Body of pancreas (tissue), 4 donors: ENCODE measurements at regions not wholly inside any gene's neighbourhood (a gene's known extent, or its start where the extent isn't known, plus 50 kb on each side); places are given as distances from the start of the nearest gene placed in this dataset.

Experiments used
- ATAC-seq: fragments of 150-250 bp; one replicate; pipeline ENCODE4 v1.9.1; 2016
- DNase-seq, 4 donors: peaks; one replicate each; pipeline ENCODE4 v3.0.0-alpha.2; 2019
- H3K27ac ChIP-seq, 4 donors: fragments of 200-600 bp; sonication (generic); 1 replicate in 3 of 4; 2 replicates in 1 of 4; pipeline versions ENCODE4 v1.5.1 to v1.6.1; 2016 to 2019; ENCODE audit warnings: mild to moderate bottlenecking in 1 of 4, mixed read lengths in 1 of 4, moderate library complexity in 1 of 4
- H3K27me3 ChIP-seq, 2 donors: fragments of 200-600 bp; sonication (generic); one replicate each; pipeline ENCODE4 v1.6.0; 2016; ENCODE audit warnings: mild to moderate bottlenecking in 1 of 2
- H3K36me3 ChIP-seq, 2 donors: fragments of 200-600 bp; sonication (generic); replicated peaks in 1 of 2; 2 replicates each; pipeline ENCODE4 v1.5.1; 2016; ENCODE audit warnings: low read depth in 2 of 2; ENCODE audit not compliant: insufficient read depth in 1 of 2
- H3K4me1 ChIP-seq: fragments of 200-600 bp; sonication (generic); one replicate; pipeline ENCODE4 v1.6.0; 2016
- H3K4me3 ChIP-seq, 2 donors: fragments of 200-600 bp; sonication (generic); 1 replicate in 1 of 2; 2 replicates in 1 of 2; pipeline ENCODE4 v1.5.1; 2016 to 2019
- H3K9me3 ChIP-seq, 3 donors: fragments of 200-600 bp; sonication (generic); 1 replicate in 2 of 3; 2 replicates in 1 of 3; pipeline ENCODE4 v1.5.1; 2016
- CTCF ChIP-seq, 7 experiments: fragments of 450-650 bp in 4 of 7; fragments of 200-600 bp in 3 of 7; sonication (generic) in 3 of 7; IDR thresholded peaks; one replicate each; pipeline ENCODE4 v1.5.1; 2016 to 2019; ENCODE audit warnings: antibody characterized with exemption in 7 of 7
- POLR2A ChIP-seq, 3 donors: fragments of 450-650 bp; IDR thresholded peaks; one replicate each; pipeline ENCODE4 v1.6.1; 2016; ENCODE audit warnings: antibody characterized with exemption in 3 of 3, mild to moderate bottlenecking in 2 of 3
- WGBS, 2 donors: methylation state at CpG; one replicate each; pipeline ENCODE4 v1.1.5; 2017; 5-methylcytosine and 5-hydroxymethylcytosine counted together
- intact Hi-C: fragments of 100-400 bp; cut with DNase I; formaldehyde crosslinking; loops from one replicate; pipeline ENCODE4 v1.15.1; 2023

- H3K4me3 ChIP-seq: no peak overlapping the region
- WGBS, 2 donors: 94% methylated on average over 2 of the region's 2 CpGs
- no peak for DNase-seq
- peaks cover 19% of the 10 kb centered on the region for H3K4me1 ChIP-seq
- H3K27me3 ChIP-seq: no peaks in the 10 kb centered on the region
- TF ChIP-seq POLR2A (IDR thresholded peaks at IDR 0.05) (no peak), CTCF (IDR thresholded peaks at IDR 0.05) (no peak)
- H3K9me3 ChIP-seq: no peaks in the 10 kb centered on the region
- H3K36me3 ChIP-seq: no peaks in the 10 kb centered on the region
- ATAC-seq: no peak
- H3K27ac ChIP-seq: no peak overlapping the region
- intact Hi-C loops: no loop called here
Measured at GRCh38 chr20:11689262-11689661, 228.4 kb upstream of the BTBD3 start.

- Histone ChIP-seq H3K9me3 (no peaks in the 10 kb centered on the region), H3K4me1 (peaks cover 16% of the 10 kb centered on the region), H3K36me3 (no peaks in the 10 kb centered on the region), H3K4me3 (no peak overlapping the region), H3K27ac (no peak overlapping the region), H3K27me3 (no peaks in the 10 kb centered on the region)
- DNase-seq: no peak
- no peak for ATAC-seq
- intact Hi-C loops: no loop called here
- 65 to 69% methylated on average over 3 of the region's 3 CpGs for WGBS, 2 donors
- TF ChIP-seq CTCF (IDR thresholded peaks at IDR 0.05) (no peak), POLR2A (IDR thresholded peaks at IDR 0.05) (no peak)
Measured at GRCh38 chr20:11691766-11692165, 225.9 kb upstream of the BTBD3 start.

- H3K4me3 ChIP-seq: no peak overlapping the region
- no peaks in the 10 kb centered on the region for H3K27me3 ChIP-seq
- DNase-seq: no peak
- no peak overlapping the region for H3K27ac ChIP-seq
- peaks cover 8% of the 10 kb centered on the region for H3K4me1 ChIP-seq
- no peak for ATAC-seq
- intact Hi-C loops: no loop called here
- 61 to 62% methylated on average over 2 of the region's 2 CpGs for WGBS, 2 donors
- TF ChIP-seq POLR2A (IDR thresholded peaks at IDR 0.05) (no peak), CTCF (IDR thresholded peaks at IDR 0.05) (no peak)
- H3K36me3 ChIP-seq: no peaks in the 10 kb centered on the region
- H3K9me3 ChIP-seq: peaks cover 0 to 6% (median 0%) of the 10 kb centered on the region in 3 donors
Measured at GRCh38 chr20:11692567-11692966, 225.1 kb upstream of the BTBD3 start.

DNA sequence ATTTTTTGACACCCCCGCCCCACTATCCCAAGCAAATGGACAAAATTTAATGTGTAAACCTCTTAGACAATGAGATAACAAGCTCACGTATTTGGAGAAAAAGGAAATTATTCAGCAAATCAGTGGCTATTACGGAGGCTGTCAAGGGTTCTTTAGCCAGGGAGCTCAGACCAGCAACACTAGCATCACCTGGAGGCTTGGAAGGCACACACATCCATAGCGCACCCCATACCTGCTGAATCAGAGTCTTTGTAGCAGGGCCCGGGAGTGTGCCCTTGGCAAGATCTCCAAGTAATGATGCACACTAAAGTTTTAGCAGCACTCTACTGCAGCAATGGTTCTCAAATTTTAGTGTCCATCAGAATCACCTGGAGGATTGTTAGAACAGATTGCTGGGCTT lies 223.2 kb upstream of the BTBD3 start:
- Histone ChIP-seq H3K36me3 (no peaks in the 10 kb centered on the region), H3K4me1 (no peaks in the 10 kb centered on the region), H3K4me3 (no peak overlapping the region), H3K27me3 (no peaks in the 10 kb centered on the region), H3K27ac (no peak overlapping the region), H3K9me3 (peaks cover 0 to 7% (median 0%) of the 10 kb centered on the region in 3 donors)
- DNase-seq (no peak), ATAC-seq (no peak)
- 90 to 93% methylated on average over 5 of the region's 5 CpGs for WGBS, 2 donors
- intact Hi-C loops: no loop called here
- no peak for TF ChIP-seq CTCF (IDR thresholded peaks at IDR 0.05)
- no peak for TF ChIP-seq POLR2A (IDR thresholded peaks at IDR 0.05)

DNA sequence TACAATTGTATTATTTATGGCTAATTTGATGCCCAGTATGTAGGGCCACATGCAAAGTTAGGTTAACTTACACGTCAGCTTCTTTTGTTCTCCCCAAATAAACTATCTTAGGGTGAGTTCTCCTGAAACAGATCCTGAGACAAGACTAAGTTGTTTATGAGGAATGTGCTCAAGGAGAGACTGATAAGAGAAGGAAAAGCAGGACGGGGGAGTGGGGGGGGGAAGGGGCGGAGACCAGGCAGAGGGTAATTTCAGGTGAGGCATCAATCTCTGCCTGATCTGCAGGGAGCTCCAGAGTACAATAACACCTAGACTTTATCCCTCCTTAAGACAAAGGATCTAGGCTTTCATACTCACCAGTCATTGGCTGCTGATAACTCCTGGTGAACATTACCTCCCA lies 220.6 kb upstream of the BTBD3 start:
- Histone ChIP-seq H3K27ac (no peak overlapping the region), H3K36me3 (no peaks in the 10 kb centered on the region), H3K9me3 (peaks cover 0 to 7% (median 0%) of the 10 kb centered on the region in 3 donors), H3K4me3 (no peak overlapping the region), H3K27me3 (no peaks in the 10 kb centered on the region), H3K4me1 (no peaks in the 10 kb centered on the region)
- TF ChIP-seq POLR2A (IDR thresholded peaks at IDR 0.05) (no peak), CTCF (IDR thresholded peaks at IDR 0.05) (no peak)
- ATAC-seq (no peak), DNase-seq (no peak)
- WGBS, 2 donors: 68 to 75% methylated on average over 3 of the region's 3 CpGs
- intact Hi-C loops: no loop called here
